Activated naive CD8-positive, alpha-beta T cell treated with anti-CD3 and anti-CD28 coated beads, Interleukin-2, amount 10 ng/mL, durations not matched to agents 7 days and 5 days (primary cell): ENCODE measurements at regions not wholly inside any gene's neighbourhood (a gene's known extent, or its start where the extent isn't known, plus 50 kb on each side); places are given as distances from the start of the nearest gene placed in this dataset.

Experiments used
- ATAC-seq: fragments of 150-1000 bp; cut with Tn5 transposase; one replicate; pipeline ENCODE4 v1.10.0; 2021; ENCODE audit warnings: low read depth, moderate library complexity
- POLR2A ChIA-PET: fragments of 350-600 bp; sonication (Branson Sonifier 250); formaldehyde crosslinking; loops from one replicate; lab custom pipeline; 2021; ENCODE audit warnings: antibody characterized with exemption; lab: Charles Lee
- DNase-seq: peaks from one replicate; pipeline ENCODE4 v3.0.0; 2021
- H3K27ac Mint-ChIP-seq: one replicate; pipeline ENCODE4 v1.8.0; 2022; ENCODE audit warnings: mild to moderate bottlenecking, mixed read lengths
- H3K27me3 Mint-ChIP-seq: one replicate; pipeline ENCODE4 v1.8.0; 2022; ENCODE audit warnings: mild to moderate bottlenecking, moderate library complexity, mixed read lengths
- H3K36me3 Mint-ChIP-seq: one replicate; pipeline ENCODE4 v1.8.0; 2021; ENCODE audit warnings: mild to moderate bottlenecking, mixed read lengths
- H3K4me1 Mint-ChIP-seq: one replicate; pipeline ENCODE4 v1.8.0; 2021; ENCODE audit warnings: mixed read lengths
- H3K4me3 Mint-ChIP-seq: one replicate; pipeline ENCODE4 v1.8.0; 2022; ENCODE audit warnings: mild to moderate bottlenecking, moderate library complexity, mixed read lengths
- H3K9me3 Mint-ChIP-seq: one replicate; pipeline ENCODE4 v1.8.0; 2021; ENCODE audit warnings: mixed read lengths

DNA sequence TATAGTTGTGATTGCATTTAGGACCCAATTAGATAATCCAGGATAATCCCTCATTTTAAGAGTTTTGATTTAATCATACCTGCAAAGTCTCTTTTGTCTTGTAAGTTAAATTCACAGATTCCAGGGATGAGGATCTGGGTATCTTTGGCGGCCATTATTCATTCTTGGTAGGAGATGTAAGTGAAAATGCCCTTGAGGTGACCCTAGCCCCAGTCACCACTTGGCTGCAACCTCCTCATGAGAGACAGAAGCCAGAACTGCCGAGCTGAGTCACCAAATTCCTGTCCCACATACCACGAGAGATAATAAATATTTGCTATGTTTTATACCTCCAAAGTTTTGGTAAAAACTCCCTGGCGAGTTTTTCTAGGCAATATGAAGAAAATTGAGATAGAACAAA, 389.4 kb downstream of the RFC3 start:
- H3K9me3 Mint-ChIP-seq, result peaks cover 3% of the 10 kb centered on the region
- H3K36me3 Mint-ChIP-seq, result no peaks in the 10 kb centered on the region
- H3K27ac Mint-ChIP-seq, result no peak overlapping the region
- ATAC-seq, result no peak
- no peak for DNase-seq
- H3K4me3 Mint-ChIP-seq, result no peak overlapping the region
- POLR2A ChIA-PET, result no interaction called here
- no peaks in the 10 kb centered on the region for H3K4me1 Mint-ChIP-seq
- H3K27me3 Mint-ChIP-seq, result no peaks in the 10 kb centered on the region

DNA sequence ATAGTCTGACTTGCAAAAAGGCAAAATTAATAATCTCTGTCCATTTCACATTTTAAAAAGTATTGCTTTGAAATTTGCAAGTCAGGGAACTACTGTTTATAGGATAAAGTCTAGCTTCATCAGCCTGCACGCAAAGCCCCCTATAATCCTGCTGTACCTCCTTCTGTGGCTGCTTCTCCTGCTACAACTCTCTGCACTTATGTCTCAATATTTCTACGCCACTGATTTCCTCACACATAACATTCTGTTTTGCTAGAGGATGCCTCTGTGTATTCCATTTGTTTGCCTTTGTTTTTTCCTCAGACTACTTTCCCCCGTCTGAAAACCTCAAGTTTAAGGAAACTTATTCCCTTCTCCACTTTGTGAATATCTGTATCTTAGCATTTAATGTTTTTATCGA, 389.9 kb downstream of the RFC3 start:
- no peak for DNase-seq
- H3K4me3 Mint-ChIP-seq, result no peak overlapping the region
- H3K4me1 Mint-ChIP-seq, result no peaks in the 10 kb centered on the region
- no peaks in the 10 kb centered on the region for H3K36me3 Mint-ChIP-seq
- no peak overlapping the region for H3K27ac Mint-ChIP-seq
- POLR2A ChIA-PET, result no interaction called here
- peaks cover 3% of the 10 kb centered on the region for H3K9me3 Mint-ChIP-seq
- no peaks in the 10 kb centered on the region for H3K27me3 Mint-ChIP-seq
- ATAC-seq, result no peak

DNA sequence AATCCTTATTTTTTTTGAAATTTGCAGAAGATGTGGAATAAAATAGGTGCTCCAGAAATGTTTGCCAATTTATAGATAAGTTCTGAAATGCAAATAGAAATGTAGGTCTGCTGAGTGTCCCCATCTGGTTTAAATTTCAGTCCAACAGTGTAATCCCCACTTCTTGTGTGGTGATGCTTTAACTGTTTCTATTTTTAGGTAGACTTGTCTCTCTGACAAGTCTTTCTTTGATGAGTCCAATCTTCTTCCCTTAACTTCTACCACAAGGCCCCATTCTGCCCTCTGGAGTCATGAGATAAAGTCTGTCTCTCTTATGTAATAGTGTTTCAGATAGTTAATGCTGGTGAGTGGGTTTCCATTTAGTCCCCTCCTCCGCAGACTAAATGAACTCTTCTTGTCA, 390.4 kb downstream of the RFC3 start:
- Mint-ChIP-seq H3K36me3 (no peaks in the 10 kb centered on the region), H3K9me3 (peaks cover 3% of the 10 kb centered on the region), H3K4me3 (no peak overlapping the region), H3K27ac (no peak overlapping the region), H3K27me3 (no peaks in the 10 kb centered on the region), H3K4me1 (no peaks in the 10 kb centered on the region)
- no peak for ATAC-seq
- DNase-seq, result no peak
- POLR2A ChIA-PET, result no interaction called here

DNA sequence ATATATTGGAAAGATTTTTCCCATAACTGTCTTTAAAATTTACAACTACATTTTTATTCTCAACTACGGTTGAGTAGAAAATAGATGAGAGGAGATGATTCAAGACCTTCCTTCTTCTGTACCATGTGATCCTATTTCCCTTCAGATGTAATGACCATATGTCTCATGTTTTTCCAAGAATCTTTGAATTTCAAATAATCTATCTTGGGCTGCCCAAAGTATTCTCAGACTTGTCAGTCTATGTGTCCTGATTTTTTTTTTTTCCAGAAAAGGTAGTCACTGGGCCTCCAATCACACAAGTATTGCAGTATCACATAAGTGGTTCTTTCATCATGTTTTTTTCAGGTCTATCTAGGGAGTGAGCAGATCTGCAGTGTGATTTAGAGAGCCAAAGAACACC, 392.4 kb downstream of the RFC3 start:
- ATAC-seq (no peak), DNase-seq (no peak)
- POLR2A ChIA-PET, result no interaction called here
- H3K9me3 Mint-ChIP-seq, result peaks cover 3% of the 10 kb centered on the region
- H3K36me3 Mint-ChIP-seq, result no peaks in the 10 kb centered on the region
- no peak overlapping the region for H3K4me3 Mint-ChIP-seq
- H3K27me3 Mint-ChIP-seq, result no peaks in the 10 kb centered on the region
- no peak overlapping the region for H3K27ac Mint-ChIP-seq
- H3K4me1 Mint-ChIP-seq, result no peaks in the 10 kb centered on the region

DNA sequence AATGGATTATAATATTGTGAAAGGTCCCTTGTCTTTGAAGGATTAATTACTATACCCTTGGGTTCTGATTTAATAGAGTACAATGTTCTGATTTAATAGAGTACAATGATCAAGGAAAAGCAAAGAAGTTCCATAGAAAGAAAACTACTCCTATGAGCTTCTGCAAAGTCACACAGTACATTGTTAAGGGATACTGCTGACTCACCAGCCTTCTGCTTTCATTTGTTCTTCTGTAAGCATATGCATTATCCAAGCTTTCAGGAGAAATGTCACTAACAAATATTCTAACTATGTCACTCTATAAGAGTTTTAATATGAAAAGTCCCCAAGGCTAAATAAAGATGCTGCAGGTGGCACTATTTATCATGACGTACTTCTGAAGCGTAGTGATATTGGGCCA, 396.7 kb downstream of the RFC3 start:
- H3K36me3 Mint-ChIP-seq, result no peaks in the 10 kb centered on the region
- no peaks in the 10 kb centered on the region for H3K9me3 Mint-ChIP-seq
- H3K27ac Mint-ChIP-seq, result no peak overlapping the region
- no peaks in the 10 kb centered on the region for H3K27me3 Mint-ChIP-seq
- DNase-seq (no peak), ATAC-seq (no peak)
- no peak overlapping the region for H3K4me3 Mint-ChIP-seq
- POLR2A ChIA-PET, result no interaction called here
- no peaks in the 10 kb centered on the region for H3K4me1 Mint-ChIP-seq

DNA sequence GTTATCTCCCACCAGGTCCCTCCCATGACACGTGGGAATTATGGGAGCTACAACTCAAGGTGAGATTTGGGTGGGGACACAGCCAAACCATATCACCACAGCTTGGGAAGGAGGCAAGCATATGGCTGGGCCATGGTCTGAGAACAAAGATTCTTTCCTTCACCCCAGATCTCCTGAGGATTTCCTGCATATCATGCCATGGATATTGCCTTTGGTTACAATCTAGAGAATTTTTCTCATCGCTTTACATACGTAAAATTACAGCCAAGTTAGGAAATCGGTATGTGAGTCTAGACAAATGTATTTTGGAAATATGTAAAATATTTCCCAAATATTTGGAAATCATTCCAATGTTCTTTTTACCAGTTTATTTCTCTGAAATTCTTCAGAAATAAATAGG, 398.3 kb downstream of the RFC3 start:
- no peaks in the 10 kb centered on the region for H3K9me3 Mint-ChIP-seq
- DNase-seq (no peak), ATAC-seq (no peak)
- no peaks in the 10 kb centered on the region for H3K27me3 Mint-ChIP-seq
- no peak overlapping the region for H3K4me3 Mint-ChIP-seq
- H3K27ac Mint-ChIP-seq, result no peak overlapping the region
- POLR2A ChIA-PET, result no interaction called here
- no peaks in the 10 kb centered on the region for H3K36me3 Mint-ChIP-seq
- no peaks in the 10 kb centered on the region for H3K4me1 Mint-ChIP-seq

DNA sequence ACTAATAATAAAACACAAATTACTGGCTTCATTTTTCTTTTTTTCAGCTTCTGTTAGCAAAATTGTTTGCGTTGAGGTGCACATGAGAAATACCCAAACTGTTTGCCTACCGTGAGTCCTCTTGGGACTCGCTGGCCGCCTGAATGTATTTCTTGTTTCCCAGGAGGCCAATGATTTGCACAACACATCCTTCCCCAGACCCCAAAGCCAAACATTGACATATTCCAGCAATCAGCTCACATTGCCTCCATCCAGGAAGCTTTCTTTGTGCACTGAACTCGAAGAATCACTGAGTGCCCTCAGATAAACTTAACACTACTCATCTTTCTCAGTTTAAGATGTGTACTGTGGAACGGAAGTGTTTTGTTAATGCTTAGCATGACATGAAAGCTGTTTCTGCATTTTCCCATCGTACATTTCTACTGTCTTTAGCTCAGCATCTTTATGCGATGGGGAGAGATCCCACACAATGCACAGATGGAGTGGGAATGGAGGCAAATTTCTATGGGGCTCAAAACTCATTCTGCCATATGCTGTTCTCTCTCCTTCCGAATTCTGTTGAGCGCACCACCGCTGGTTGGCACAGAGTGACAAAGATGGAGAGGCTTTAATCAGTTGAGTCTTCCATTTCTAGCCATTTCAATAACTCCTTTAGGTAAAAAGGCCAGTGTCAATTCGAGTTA, 399.5 kb downstream of the RFC3 start:
- POLR2A ChIA-PET, result interaction anchor here (0.6 kb wide), 1 partner anchor 662 kb away, joined by 3 read pairs; no protein-coding TSS in a partner anchor
- ATAC-seq, result no peak

DNA sequence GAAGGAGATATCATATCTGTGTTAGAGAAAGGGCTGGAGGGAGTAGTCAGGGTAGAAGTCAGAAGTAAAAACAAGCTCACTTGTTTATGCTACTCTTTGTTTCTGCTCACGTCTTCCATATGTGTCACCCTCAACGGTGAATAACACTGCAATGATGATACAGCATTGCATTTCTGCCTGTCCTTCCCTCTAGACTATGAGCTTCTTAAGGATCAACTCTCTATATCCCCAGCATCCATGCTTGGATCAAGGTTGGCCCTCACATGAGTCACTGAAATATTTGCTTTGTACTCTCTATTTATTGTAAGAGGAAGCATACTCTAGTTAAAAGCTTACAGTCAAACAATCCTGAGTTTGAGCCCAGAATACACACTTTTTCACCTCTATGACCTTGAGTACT, 406.0 kb downstream of the RFC3 start:
- Mint-ChIP-seq H3K4me1 (no peaks in the 10 kb centered on the region), H3K9me3 (peaks cover 5% of the 10 kb centered on the region), H3K27ac (no peak overlapping the region), H3K27me3 (no peaks in the 10 kb centered on the region), H3K4me3 (no peak overlapping the region), H3K36me3 (no peaks in the 10 kb centered on the region)
- DNase-seq (no peak), ATAC-seq (no peak)
- POLR2A ChIA-PET, result interaction anchor here (0.6 kb wide), 1 partner anchor 1370 kb away, joined by 3 read pairs; no protein-coding TSS in a partner anchor

More for the DNA sequence above, 399.5 kb downstream of the RFC3 start:
- H3K27ac Mint-ChIP-seq, result no peak overlapping the region
- H3K4me3 Mint-ChIP-seq, result no peak overlapping the region
- no peaks in the 10 kb centered on the region for H3K4me1 Mint-ChIP-seq
- H3K27me3 Mint-ChIP-seq, result no peaks in the 10 kb centered on the region
- H3K36me3 Mint-ChIP-seq, result no peaks in the 10 kb centered on the region
- no peak for DNase-seq
- no peaks in the 10 kb centered on the region for H3K9me3 Mint-ChIP-seq

DNA sequence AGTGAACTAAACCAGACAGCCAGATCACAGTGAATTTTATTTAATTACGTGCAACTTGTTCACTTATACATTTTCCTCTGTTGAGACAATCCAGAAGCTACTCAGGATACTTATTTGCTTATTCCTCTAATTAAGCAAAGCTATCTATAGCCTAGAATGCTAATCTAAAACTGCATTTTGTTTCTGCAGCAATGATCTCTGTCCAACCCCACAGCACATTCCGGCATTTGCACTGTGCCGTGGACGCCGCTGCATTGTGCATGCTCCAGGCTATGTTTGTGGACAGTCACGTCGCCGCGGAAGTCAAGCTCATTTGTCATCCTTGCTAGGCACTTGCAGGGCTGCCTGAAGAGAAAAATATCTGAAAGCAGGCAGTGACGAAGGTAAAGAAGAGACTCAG, 406.9 kb downstream of the RFC3 start:
- no peaks in the 10 kb centered on the region for H3K36me3 Mint-ChIP-seq
- DNase-seq (no peak), ATAC-seq (no peak)
- POLR2A ChIA-PET, result no interaction called here
- H3K9me3 Mint-ChIP-seq, result peaks cover 7% of the 10 kb centered on the region
- no peak overlapping the region for H3K4me3 Mint-ChIP-seq
- H3K4me1 Mint-ChIP-seq, result no peaks in the 10 kb centered on the region
- no peaks in the 10 kb centered on the region for H3K27me3 Mint-ChIP-seq
- H3K27ac Mint-ChIP-seq, result no peak overlapping the region

DNA sequence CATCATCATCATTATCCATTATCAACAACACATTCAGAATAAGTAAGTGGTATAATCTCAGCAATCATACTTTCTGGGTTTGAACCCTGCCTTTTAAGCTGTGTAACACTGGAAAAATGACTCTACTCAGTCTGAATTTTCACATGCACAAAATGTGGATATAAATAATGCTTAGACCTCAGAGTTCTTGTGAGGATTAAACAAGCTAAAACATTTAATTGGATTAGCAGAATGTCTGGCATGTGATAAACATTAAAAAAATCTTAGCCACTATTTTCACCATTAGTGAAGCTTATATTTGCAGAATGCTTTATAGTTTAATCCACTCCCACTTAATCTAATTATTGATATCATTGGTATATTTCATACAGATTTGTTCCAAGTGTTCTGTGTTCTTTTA, 412.3 kb downstream of the RFC3 start:
- H3K36me3 Mint-ChIP-seq, result no peaks in the 10 kb centered on the region
- ATAC-seq (no peak), DNase-seq (no peak)
- POLR2A ChIA-PET, result no interaction called here
- H3K27me3 Mint-ChIP-seq, result no peaks in the 10 kb centered on the region
- no peak overlapping the region for H3K27ac Mint-ChIP-seq
- peaks cover 20% of the 10 kb centered on the region for H3K9me3 Mint-ChIP-seq
- no peaks in the 10 kb centered on the region for H3K4me1 Mint-ChIP-seq
- H3K4me3 Mint-ChIP-seq, result no peak overlapping the region

DNA sequence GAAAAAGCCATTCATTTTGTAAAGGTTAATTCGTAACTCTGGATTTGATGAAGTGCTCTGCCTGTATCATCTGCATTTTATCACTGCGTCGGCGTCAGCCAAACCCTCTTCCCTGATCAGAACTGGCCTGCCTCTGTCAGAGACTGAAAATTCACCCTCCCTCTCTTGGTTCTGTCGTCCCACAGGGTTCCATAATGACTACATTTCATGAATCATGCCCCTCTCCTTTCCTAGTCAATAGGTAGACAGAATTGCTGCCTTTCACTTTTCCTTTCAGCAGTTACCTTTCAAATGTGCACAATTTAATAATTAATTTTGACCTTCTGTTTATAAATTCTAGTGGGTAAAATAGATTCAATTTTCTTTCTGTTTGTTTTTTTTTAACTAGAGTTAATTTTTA, 423.4 kb downstream of the RFC3 start:
- H3K27ac Mint-ChIP-seq, result no peak overlapping the region
- ATAC-seq (no peak), DNase-seq (no peak)
- no peak overlapping the region for H3K4me3 Mint-ChIP-seq
- no peaks in the 10 kb centered on the region for H3K36me3 Mint-ChIP-seq
- POLR2A ChIA-PET, result no interaction called here
- H3K4me1 Mint-ChIP-seq, result no peaks in the 10 kb centered on the region
- peaks cover 3% of the 10 kb centered on the region for H3K9me3 Mint-ChIP-seq
- H3K27me3 Mint-ChIP-seq, result no peaks in the 10 kb centered on the region

DNA sequence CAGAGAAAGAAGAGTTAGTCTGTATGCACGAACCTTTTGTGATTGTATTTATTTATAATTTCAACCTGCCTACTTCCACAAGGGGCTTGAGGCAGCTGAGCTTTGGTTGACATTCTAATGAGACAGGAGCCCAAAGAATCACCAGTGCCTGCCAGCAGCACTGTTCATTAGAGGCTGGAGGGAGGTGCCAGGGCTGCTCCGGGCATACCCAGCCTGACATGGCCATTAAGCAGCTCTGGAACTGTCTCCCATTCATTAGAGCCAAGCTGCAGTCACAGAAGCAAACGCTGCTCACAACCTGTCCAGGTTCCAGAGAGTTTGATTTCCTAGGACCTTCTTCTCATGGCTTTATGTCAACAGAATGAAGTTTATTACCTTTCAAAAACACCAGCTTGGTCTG, 425.5 kb downstream of the RFC3 start:
- Mint-ChIP-seq H3K4me1 (no peaks in the 10 kb centered on the region), H3K4me3 (no peak overlapping the region), H3K36me3 (no peaks in the 10 kb centered on the region), H3K9me3 (peaks cover 4% of the 10 kb centered on the region), H3K27ac (no peak overlapping the region), H3K27me3 (no peaks in the 10 kb centered on the region)
- POLR2A ChIA-PET, result no interaction called here
- DNase-seq, result no peak
- ATAC-seq, result no peak

DNA sequence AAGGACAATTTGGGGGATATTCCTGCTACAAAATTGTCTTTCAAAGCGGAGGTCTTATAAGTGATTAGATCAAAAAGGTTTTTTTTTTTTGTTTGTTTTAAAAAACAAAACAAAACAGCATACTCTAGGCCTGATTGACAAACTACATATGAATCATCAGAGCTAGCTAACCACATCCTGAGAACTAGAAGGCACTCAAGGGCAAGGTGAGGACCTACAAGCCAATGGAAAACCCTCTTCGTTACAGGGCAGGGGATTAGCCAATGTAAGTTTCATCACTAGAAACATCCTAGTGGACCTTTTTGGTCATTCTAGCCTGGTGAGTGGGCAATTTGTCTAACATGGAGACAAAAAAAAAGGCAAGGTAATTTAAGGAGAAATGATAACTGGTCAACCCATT, 428.6 kb downstream of the RFC3 start:
- POLR2A ChIA-PET, result no interaction called here
- no peaks in the 10 kb centered on the region for H3K36me3 Mint-ChIP-seq
- no peak overlapping the region for H3K27ac Mint-ChIP-seq
- no peak overlapping the region for H3K4me3 Mint-ChIP-seq
- H3K9me3 Mint-ChIP-seq, result peaks cover 4% of the 10 kb centered on the region
- no peaks in the 10 kb centered on the region for H3K4me1 Mint-ChIP-seq
- no peak for ATAC-seq
- no peaks in the 10 kb centered on the region for H3K27me3 Mint-ChIP-seq
- DNase-seq, result no peak

DNA sequence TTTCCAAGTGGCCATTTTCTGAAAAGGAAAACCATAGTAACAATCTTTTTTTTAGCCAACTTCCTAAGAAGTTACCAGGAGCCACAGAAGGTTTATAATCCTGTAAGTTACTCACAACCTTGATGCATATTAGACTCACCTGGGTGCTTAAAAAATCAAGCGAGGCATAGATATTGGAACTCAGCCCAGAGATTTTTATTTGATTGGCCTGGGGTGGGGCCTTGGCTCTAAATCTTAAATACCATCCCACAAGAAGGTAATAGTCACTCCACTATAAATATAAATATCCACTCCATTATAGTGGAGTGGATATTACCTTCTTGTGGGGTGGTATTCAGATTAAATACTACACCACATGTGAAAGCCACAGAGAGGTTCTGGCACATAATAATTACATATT, 429.6 kb downstream of the RFC3 start:
- no peak for DNase-seq

More for the DNA sequence above, 429.6 kb downstream of the RFC3 start:
- Mint-ChIP-seq H3K27me3 (no peaks in the 10 kb centered on the region), H3K36me3 (no peaks in the 10 kb centered on the region), H3K4me3 (no peak overlapping the region), H3K4me1 (no peaks in the 10 kb centered on the region), H3K9me3 (peaks cover 7% of the 10 kb centered on the region), H3K27ac (no peak overlapping the region)
- ATAC-seq, result no peak
- POLR2A ChIA-PET, result no interaction called here
